ENCODE measurements at regions not wholly inside any gene's neighbourhood (a gene's known extent, or its start where the extent isn't known, plus 50 kb on each side); places are given as distances from the start of the nearest gene placed in this dataset.

DNA sequence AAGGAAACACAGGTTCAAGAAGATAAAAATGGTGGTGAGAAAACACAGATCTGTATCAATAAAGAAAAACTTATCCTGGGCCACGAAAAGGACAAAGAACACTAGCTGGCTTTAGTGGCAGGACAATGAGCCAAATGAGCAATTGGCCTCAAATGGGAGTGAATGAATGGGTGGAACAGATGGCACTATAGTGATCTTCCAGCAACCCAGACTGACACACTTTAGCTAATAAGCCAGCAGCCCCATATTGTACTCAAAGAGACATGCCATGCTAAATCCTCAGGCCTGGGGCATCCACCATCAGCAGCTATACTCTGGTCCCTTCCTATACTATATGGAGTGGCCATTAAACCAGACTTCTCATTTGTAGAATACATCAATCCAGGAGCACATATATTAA lies 60.0 kb upstream of the GADL1 start:
- no peak for TF ChIP-seq POLR2A (IDR thresholded peaks at IDR 0.05)
- TF ChIP-seq EP300 (IDR thresholded peaks at IDR 0.05) = no peak
- no peak for TF ChIP-seq POLR2AphosphoS5 (IDR thresholded peaks at IDR 0.05)
- TF ChIP-seq, protein P1, sequence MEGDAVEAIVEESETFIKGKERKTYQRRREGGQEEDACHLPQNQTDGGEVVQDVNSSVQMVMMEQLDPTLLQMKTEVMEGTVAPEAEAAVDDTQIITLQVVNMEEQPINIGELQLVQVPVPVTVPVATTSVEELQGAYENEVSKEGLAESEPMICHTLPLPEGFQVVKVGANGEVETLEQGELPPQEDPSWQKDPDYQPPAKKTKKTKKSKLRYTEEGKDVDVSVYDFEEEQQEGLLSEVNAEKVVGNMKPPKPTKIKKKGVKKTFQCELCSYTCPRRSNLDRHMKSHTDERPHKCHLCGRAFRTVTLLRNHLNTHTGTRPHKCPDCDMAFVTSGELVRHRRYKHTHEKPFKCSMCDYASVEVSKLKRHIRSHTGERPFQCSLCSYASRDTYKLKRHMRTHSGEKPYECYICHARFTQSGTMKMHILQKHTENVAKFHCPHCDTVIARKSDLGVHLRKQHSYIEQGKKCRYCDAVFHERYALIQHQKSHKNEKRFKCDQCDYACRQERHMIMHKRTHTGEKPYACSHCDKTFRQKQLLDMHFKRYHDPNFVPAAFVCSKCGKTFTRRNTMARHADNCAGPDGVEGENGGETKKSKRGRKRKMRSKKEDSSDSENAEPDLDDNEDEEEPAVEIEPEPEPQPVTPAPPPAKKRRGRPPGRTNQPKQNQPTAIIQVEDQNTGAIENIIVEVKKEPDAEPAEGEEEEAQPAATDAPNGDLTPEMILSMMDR (IDR thresholded peaks at IDR 0.05) = no peak

Data from stomach (tissue), 4 donors.